Endothelial cell of umbilical vein (primary cell): ENCODE measurements at regions not wholly inside any gene's neighbourhood (a gene's known extent, or its start where the extent isn't known, plus 50 kb on each side); places are given as distances from the start of the nearest gene placed in this dataset.

Experiments
- CTCF ChIP-seq, 2 donors: IDR thresholded peaks; 1 replicate in 1 of 2; 2 replicates in 1 of 2; pipeline ENCODE4 v1.5.1; 2011; ENCODE audit warnings: low read length in 2 of 2, mild to moderate bottlenecking in 2 of 2, moderate library complexity in 2 of 2, control low read depth in 1 of 2, inconsistent platforms in 1 of 2, low read depth in 1 of 2; ENCODE audit not compliant: insufficient read depth in 1 of 2; ENCODE audit errors: extremely low read depth in 1 of 2
- EZH2 ChIP-seq: IDR thresholded peaks from 2 replicates; pipeline ENCODE4 v1.6.1; 2012; ENCODE audit warnings: borderline replicate concordance, low read depth, mild to moderate bottlenecking, moderate library complexity, low read length, inconsistent platforms; ENCODE audit not compliant: severe bottlenecking
- MYC ChIP-seq: IDR thresholded peaks from one replicate; pipeline ENCODE4 v1.6.1; 2011; ENCODE audit warnings: mild to moderate bottlenecking, low read depth, low read length
- POLR2A ChIP-seq: IDR thresholded peaks from 2 replicates; pipeline ENCODE4 v1.6.1; 2012; ENCODE audit warnings: low read depth, mild to moderate bottlenecking, control low read depth, low read length
- POLR2AphosphoS5 ChIP-seq: IDR thresholded peaks from 2 replicates; pipeline ENCODE4 v1.6.1; 2012; ENCODE audit warnings: low read depth, mild to moderate bottlenecking, control low read depth, low read length, moderate library complexity; ENCODE audit not compliant: insufficient read depth

GRCh38 chr18:70650878-70651277 lies 362.0 kb downstream of the SOCS6 start:
- TF ChIP-seq CTCF (IDR thresholded peaks at IDR 0.05; ENCODE audit: extremely low read depth in 1 of 2, insufficient read depth in 1 of 2, low read depth in 1 of 2, low read length in 2 of 2) (no peak), POLR2AphosphoS5 (no peak), POLR2A (no peak), EZH2 (no peak), MYC (no peak)
